ENCODE measurements at regions not wholly inside any gene's neighbourhood (a gene's known extent, or its start where the extent isn't known, plus 50 kb on each side); places are given as distances from the start of the nearest gene placed in this dataset.

DNA sequence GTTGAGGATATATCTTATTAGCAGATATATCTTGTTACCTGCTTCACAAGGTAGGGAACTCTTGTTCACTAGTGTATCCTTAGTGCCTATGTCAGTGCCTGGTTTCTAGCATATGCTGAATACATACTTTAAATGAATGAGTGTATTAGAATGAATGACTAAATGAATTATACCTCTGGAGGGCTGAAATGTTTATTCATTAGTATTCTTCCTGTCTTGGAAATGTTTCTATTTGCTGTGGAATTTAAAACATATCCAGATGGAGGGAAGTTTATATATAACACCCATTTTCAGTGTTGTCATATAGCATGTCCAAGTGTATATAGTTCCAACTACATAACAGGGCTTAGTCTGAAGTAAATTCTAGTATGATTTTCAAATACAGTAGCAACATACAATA, 581.5 kb downstream of the TBL1XR1 start:
- no peak for TF ChIP-seq POLR2A (IDR thresholded peaks at IDR 0.05)
- TF ChIP-seq, protein P1, sequence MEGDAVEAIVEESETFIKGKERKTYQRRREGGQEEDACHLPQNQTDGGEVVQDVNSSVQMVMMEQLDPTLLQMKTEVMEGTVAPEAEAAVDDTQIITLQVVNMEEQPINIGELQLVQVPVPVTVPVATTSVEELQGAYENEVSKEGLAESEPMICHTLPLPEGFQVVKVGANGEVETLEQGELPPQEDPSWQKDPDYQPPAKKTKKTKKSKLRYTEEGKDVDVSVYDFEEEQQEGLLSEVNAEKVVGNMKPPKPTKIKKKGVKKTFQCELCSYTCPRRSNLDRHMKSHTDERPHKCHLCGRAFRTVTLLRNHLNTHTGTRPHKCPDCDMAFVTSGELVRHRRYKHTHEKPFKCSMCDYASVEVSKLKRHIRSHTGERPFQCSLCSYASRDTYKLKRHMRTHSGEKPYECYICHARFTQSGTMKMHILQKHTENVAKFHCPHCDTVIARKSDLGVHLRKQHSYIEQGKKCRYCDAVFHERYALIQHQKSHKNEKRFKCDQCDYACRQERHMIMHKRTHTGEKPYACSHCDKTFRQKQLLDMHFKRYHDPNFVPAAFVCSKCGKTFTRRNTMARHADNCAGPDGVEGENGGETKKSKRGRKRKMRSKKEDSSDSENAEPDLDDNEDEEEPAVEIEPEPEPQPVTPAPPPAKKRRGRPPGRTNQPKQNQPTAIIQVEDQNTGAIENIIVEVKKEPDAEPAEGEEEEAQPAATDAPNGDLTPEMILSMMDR (IDR thresholded peaks at IDR 0.05) = no peak
- no peak for TF ChIP-seq POLR2AphosphoS5 (IDR thresholded peaks at IDR 0.05)

Data from gastroesophageal sphincter (tissue), 3 donors.